Body of pancreas (tissue), 4 donors: ENCODE measurements at regions not wholly inside any gene's neighbourhood (a gene's known extent, or its start where the extent isn't known, plus 50 kb on each side); places are given as distances from the start of the nearest gene placed in this dataset.
A peak's percentile ranks its signal among the peaks of the same experiment; 100 is the strongest.

ENCODE experiments used
- ATAC-seq: fragments of 150-250 bp; one replicate; pipeline ENCODE4 v1.9.1; 2016
- DNase-seq, 4 donors: peaks; one replicate each; pipeline ENCODE4 v3.0.0-alpha.2; 2019
- H3K27ac ChIP-seq, 4 donors: fragments of 200-600 bp; sonication (generic); 1 replicate in 3 of 4; 2 replicates in 1 of 4; pipeline versions ENCODE4 v1.5.1 to v1.6.1; 2016 to 2019; ENCODE audit warnings: mild to moderate bottlenecking in 1 of 4, mixed read lengths in 1 of 4, moderate library complexity in 1 of 4
- H3K27me3 ChIP-seq, 2 donors: fragments of 200-600 bp; sonication (generic); one replicate each; pipeline ENCODE4 v1.6.0; 2016; ENCODE audit warnings: mild to moderate bottlenecking in 1 of 2
- H3K36me3 ChIP-seq, 2 donors: fragments of 200-600 bp; sonication (generic); replicated peaks in 1 of 2; 2 replicates each; pipeline ENCODE4 v1.5.1; 2016; ENCODE audit warnings: low read depth in 2 of 2; ENCODE audit not compliant: insufficient read depth in 1 of 2
- H3K4me1 ChIP-seq: fragments of 200-600 bp; sonication (generic); one replicate; pipeline ENCODE4 v1.6.0; 2016
- H3K4me3 ChIP-seq, 2 donors: fragments of 200-600 bp; sonication (generic); 1 replicate in 1 of 2; 2 replicates in 1 of 2; pipeline ENCODE4 v1.5.1; 2016 to 2019
- H3K9me3 ChIP-seq, 3 donors: fragments of 200-600 bp; sonication (generic); 1 replicate in 2 of 3; 2 replicates in 1 of 3; pipeline ENCODE4 v1.5.1; 2016
- POLR2A ChIP-seq, 3 donors: fragments of 450-650 bp; IDR thresholded peaks; one replicate each; pipeline ENCODE4 v1.6.1; 2016; ENCODE audit warnings: antibody characterized with exemption in 3 of 3, mild to moderate bottlenecking in 2 of 3
- WGBS, 2 donors: methylation state at CpG; one replicate each; pipeline ENCODE4 v1.1.5; 2017; 5-methylcytosine and 5-hydroxymethylcytosine counted together
- intact Hi-C: fragments of 100-400 bp; cut with DNase I; formaldehyde crosslinking; loops from one replicate; pipeline ENCODE4 v1.15.1; 2023
- TF ChIP-seq, protein P1 (sequence below), 7 experiments: fragments of 450-650 bp in 4 of 7; fragments of 200-600 bp in 3 of 7; sonication (generic) in 3 of 7; IDR thresholded peaks; one replicate each; pipeline ENCODE4 v1.5.1; 2016 to 2019; ENCODE audit warnings: antibody characterized with exemption in 7 of 7

DNA sequence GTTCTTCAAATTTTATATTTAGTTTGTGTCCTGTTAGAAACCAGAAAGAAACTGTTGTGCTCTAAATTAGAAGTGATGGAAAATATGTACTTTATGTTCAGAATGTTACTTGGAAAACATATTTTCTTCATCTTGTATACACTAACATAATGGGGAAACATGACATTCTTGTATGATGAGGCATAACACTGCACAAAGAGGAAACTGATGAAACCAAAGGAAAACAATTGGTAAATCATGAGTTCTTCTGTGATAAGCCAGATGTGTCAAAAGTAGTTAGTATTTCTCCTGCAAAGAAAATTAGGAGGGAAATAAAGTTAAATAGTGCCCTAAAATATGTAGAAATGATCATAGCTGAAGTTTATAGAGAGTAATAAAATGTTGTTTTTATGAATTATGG, 111.1 kb upstream of the FBN2 start:
- H3K9me3 ChIP-seq: no peaks in the 10 kb centered on the region
- H3K27me3 ChIP-seq: no peaks in the 10 kb centered on the region
- no peak overlapping the region for H3K27ac ChIP-seq
- no peak for TF ChIP-seq POLR2A (IDR thresholded peaks at IDR 0.05)
- TF ChIP-seq, protein P1, sequence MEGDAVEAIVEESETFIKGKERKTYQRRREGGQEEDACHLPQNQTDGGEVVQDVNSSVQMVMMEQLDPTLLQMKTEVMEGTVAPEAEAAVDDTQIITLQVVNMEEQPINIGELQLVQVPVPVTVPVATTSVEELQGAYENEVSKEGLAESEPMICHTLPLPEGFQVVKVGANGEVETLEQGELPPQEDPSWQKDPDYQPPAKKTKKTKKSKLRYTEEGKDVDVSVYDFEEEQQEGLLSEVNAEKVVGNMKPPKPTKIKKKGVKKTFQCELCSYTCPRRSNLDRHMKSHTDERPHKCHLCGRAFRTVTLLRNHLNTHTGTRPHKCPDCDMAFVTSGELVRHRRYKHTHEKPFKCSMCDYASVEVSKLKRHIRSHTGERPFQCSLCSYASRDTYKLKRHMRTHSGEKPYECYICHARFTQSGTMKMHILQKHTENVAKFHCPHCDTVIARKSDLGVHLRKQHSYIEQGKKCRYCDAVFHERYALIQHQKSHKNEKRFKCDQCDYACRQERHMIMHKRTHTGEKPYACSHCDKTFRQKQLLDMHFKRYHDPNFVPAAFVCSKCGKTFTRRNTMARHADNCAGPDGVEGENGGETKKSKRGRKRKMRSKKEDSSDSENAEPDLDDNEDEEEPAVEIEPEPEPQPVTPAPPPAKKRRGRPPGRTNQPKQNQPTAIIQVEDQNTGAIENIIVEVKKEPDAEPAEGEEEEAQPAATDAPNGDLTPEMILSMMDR (IDR thresholded peaks at IDR 0.05): no peak
- no peak for DNase-seq
- H3K36me3 ChIP-seq: no peaks in the 10 kb centered on the region
- intact Hi-C loops: no loop called here
- no peak overlapping the region for H3K4me3 ChIP-seq
- H3K4me1 ChIP-seq: no peaks in the 10 kb centered on the region
- ATAC-seq: no peak

DNA sequence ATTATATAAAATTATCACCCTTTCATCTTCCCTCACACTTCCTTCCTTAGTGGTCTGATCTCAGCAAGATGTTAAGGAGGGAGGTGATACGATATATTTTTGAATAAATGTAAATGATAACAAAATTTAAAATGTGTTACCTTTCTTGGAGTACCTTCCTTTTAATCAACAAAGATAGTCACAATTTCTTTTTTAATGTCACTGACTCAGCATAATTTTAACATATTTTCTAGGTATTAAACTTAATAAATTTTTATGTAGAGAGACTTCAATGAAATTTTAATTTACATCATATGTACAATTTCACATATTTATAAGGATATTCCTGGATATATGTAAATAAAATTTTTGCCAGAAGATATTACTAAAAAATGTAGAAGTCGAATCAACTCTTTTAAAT, 125.0 kb upstream of the FBN2 start:
- no peak overlapping the region for H3K27ac ChIP-seq
- H3K27me3 ChIP-seq: no peaks in the 10 kb centered on the region
- DNase-seq: no peak
- no peak overlapping the region for H3K4me3 ChIP-seq
- no peaks in the 10 kb centered on the region for H3K9me3 ChIP-seq
- H3K36me3 ChIP-seq: no peaks in the 10 kb centered on the region
- intact Hi-C loops: no loop called here
- WGBS, 2 donors: 60 to 65% methylated on average over 2 of the region's 2 CpGs
- ATAC-seq: no peak
- no peak for TF ChIP-seq POLR2A (IDR thresholded peaks at IDR 0.05)
- TF ChIP-seq, protein P1 (IDR thresholded peaks at IDR 0.05): no peak
- no peaks in the 10 kb centered on the region for H3K4me1 ChIP-seq

- Histone ChIP-seq H3K27ac (no peak overlapping the region), H3K4me3 (no peak overlapping the region), H3K27me3 (no peaks in the 10 kb centered on the region), H3K36me3 (no peaks in the 10 kb centered on the region), H3K9me3 (no peaks in the 10 kb centered on the region), H3K4me1 (no peaks in the 10 kb centered on the region)
- no peak for ATAC-seq
- DNase-seq: no peak
- intact Hi-C loops: no loop called here
- WGBS, 2 donors: 52 to 64% methylated on average over 5 of the region's 5 CpGs
- TF ChIP-seq POLR2A (IDR thresholded peaks at IDR 0.05): no peak
- TF ChIP-seq, protein P1 (IDR thresholded peaks at IDR 0.05): no peak
Observed at GRCh38 chr5:128665747-128666355, 127.8 kb upstream of the FBN2 start.

- intact Hi-C loops: no loop called here
- DNase-seq: no peak
- 75 to 81% methylated on average over 1 of the region's 1 CpG for WGBS, 2 donors
Observed at GRCh38 chr5:128667152-128667551, 129.1 kb upstream of the FBN2 start.

DNA sequence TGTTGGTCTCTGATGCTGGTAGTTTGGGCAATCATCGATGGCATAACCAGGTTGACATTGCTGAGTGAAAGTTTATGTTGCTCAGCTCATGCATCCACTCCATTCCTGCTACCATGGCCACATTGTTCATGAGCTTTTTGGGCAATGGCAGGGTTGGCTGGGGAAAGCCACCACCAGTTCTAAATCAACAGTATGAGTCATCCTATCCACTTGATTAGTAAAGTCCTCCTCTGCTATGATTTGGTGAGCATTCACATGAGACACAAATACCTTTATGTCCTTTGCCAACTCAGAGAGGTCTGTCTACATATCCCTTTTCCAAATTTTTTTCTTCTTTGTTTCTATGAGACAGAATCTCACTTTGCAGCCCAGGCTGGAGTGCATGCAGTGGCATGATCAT, 129.7 kb upstream of the FBN2 start:
- Histone ChIP-seq H3K27ac (no peak overlapping the region), H3K4me1 (no peaks in the 10 kb centered on the region), H3K36me3 (no peaks in the 10 kb centered on the region), H3K27me3 (no peaks in the 10 kb centered on the region), H3K9me3 (no peaks in the 10 kb centered on the region), H3K4me3 (no peak overlapping the region)
- intact Hi-C loops: no loop called here
- 71 to 86% methylated on average over 1 of the region's 1 CpG for WGBS, 2 donors
- TF ChIP-seq, protein P1 (IDR thresholded peaks at IDR 0.05): no peak
- TF ChIP-seq POLR2A (IDR thresholded peaks at IDR 0.05): no peak
- DNase-seq (no peak), ATAC-seq (no peak)

More at GRCh38 chr5:128667152-128667551, 129.1 kb upstream of the FBN2 start:
- no peak for ATAC-seq
- TF ChIP-seq POLR2A (IDR thresholded peaks at IDR 0.05): no peak
- TF ChIP-seq, protein P1 (IDR thresholded peaks at IDR 0.05): peak in 3 of 7 experiments; percentile 20 to 31 (median 29)
- Histone ChIP-seq H3K4me1 (no peaks in the 10 kb centered on the region), H3K9me3 (no peaks in the 10 kb centered on the region), H3K36me3 (no peaks in the 10 kb centered on the region), H3K27ac (no peak overlapping the region), H3K27me3 (no peaks in the 10 kb centered on the region), H3K4me3 (no peak overlapping the region)
